ENCODE measurements at regions not wholly inside any gene's neighbourhood (a gene's known extent, or its start where the extent isn't known, plus 50 kb on each side); places are given as distances from the start of the nearest gene placed in this dataset.
"Not testable (repeated sequence)": the region's sequence is repeated elsewhere in the genome, so short reads cannot be mapped to it uniquely, and the experiment has no call there.

DNA sequence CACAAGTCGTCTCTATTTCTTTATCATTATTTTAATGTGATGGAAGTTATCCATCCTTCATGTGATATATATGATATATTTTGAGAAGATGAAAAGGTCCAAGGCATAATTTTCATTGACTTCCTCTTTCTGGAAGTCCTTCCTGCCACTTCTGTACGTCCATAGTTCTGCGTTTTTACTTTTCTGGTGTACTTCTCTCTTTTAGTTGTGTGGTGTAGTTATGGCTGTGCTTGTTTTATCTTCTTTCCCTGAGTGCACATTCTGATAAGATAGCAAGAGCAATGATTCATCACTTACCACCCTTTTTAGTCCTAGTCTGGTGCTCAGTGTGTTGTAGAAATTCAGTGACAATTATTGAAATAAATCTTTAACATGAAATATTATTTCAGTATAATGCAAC, 231.3 kb upstream of the FERD3L start:
- no peak for DNase-seq (ENCODE audit: low spot score)

- DNase-seq (ENCODE audit: low spot score) = no peak
Observed at GRCh38 chr7:19375976-19376375, 230.8 kb upstream of the FERD3L start.

DNA sequence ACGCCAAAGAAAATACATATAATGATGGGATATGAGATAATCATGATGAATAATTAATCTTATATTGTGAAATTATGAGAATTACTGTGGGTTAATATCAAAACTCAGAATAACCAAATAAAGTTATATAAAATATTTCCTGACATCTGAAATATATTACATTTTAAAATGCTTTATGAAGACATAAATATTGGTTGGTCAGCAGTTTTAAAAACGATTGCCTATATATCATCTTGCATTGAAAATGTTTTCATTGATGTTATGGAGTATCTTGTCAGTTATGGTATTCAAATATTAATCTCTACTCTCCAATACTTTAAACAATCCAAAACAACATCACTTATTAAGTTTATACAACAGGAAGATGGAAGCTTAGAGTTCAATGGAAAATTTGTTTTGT, 228.1 kb upstream of the FERD3L start:
- DNase-seq (ENCODE audit: low spot score) = no peak

GRCh38 chr7:19369806-19370205, 224.6 kb upstream of the FERD3L start:
- DNase-seq (ENCODE audit: low spot score) = no peak

DNA sequence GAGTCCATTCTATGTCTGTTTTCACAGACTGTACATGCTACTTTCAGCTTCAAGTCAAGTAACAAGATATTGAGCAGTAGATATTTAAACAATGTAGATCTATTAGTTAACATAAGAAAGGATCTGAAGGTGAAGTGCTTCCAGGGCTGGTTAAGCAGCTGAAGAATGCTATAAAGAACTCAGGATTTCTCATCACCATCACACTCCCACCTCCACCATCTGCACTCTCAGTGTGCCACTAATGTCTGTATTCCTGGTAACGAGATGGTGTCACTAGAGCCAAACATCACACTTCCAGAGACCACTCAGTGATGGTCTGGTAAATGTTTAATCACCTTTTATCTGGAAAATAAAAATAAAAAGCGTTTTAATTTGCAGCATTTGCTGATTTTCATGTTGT, 224.0 kb upstream of the FERD3L start:
- DNase-seq (ENCODE audit: low spot score) = no peak

GRCh38 chr7:19368491-19368925, 223.3 kb upstream of the FERD3L start:
- no peak for DNase-seq (ENCODE audit: low spot score)

DNA sequence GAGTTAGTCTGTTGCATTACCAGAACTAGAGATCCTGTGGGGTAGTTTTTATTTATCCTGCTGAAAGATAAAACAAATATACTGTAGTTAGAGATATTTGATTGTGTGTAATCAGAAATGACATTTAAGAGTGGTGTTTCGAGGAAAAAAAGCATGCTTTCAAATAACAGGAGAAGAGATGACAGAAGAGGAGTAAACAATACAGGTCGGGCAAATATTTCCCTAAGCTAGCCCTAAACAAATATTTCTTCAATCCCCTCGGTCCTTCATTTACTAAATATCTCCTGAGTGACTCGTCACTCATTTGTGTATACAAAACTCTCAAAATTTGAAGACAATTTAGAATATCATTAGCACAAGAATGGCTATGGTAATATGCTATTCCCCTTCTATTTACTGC, 219.7 kb upstream of the FERD3L start:
- no peak for DNase-seq (ENCODE audit: low spot score)

GRCh38 chr7:19362099-19362498, 216.9 kb upstream of the FERD3L start:
- DNase-seq (ENCODE audit: low spot score) = no peak

- no peak for DNase-seq (ENCODE audit: low spot score)
Observed at GRCh38 chr7:19353180-19353579, 208.0 kb upstream of the FERD3L start.

DNA sequence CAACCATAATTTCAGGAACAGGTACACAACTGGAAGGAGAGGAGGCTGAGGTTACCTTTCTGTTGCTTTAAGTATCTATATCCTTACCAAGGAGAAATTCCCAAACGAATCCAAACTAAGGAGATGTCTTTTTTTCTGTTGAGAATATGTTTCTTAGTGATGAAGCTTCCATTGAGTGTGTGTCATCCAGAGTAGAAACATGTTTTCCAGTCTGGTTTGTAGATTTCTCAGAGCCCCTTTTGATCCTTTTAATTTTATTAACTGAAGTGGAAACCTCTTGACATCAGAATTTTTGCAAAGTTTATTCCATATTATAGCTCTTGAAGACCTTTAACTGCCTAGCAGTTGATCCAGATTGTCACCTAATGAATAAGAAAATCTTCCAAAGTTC, 207.1 kb upstream of the FERD3L start:
- no peak for DNase-seq (ENCODE audit: low spot score)

GRCh38 chr7:19351341-19352304, 206.4 kb upstream of the FERD3L start:
- no peak for DNase-seq (ENCODE audit: low spot score)

DNA sequence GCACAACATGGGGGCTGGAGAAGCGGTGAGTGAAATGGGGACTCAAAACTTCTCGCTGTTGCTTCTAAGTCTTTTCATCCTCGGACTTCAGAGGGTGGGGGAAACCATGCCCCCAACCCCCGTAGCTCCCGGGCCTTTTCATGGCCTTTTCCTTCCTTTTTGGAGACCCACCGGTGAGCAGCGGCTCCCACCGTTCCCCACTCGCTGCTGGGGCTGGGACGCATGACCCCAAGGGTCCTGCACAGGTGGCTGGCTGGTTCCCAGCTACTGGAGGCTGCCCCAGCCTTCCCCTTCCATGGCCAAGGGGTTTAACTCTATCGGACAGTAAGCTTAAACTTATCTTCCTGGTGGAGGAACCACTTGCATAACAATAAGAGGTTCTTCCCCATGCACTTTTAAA, 194.3 kb upstream of the FERD3L start:
- no peak for DNase-seq (ENCODE audit: low spot score)

DNA sequence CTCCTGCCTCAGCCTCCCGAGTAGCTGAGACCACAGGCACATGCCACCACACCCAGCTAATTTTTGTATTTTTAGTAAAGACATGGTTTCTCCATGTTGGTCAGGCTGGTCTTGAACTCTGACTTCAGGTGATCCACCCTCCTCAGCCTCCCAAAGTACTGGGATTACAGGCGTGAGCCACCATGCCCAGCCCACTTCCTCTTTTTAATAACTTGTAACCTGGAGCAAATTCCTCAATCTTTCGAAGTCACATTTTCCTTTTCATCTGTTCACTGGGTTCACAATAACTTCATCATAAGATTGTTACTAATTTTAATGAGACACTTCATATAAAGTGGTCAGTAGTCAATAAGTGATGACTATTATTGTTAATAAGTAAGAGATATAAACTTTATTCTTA, 193.3 kb upstream of the FERD3L start:
- not testable (repeated sequence) for DNase-seq (ENCODE audit: low spot score)

- no peak for DNase-seq (ENCODE audit: low spot score)
Observed at GRCh38 chr7:19336836-19337383, 191.7 kb upstream of the FERD3L start.

DNA sequence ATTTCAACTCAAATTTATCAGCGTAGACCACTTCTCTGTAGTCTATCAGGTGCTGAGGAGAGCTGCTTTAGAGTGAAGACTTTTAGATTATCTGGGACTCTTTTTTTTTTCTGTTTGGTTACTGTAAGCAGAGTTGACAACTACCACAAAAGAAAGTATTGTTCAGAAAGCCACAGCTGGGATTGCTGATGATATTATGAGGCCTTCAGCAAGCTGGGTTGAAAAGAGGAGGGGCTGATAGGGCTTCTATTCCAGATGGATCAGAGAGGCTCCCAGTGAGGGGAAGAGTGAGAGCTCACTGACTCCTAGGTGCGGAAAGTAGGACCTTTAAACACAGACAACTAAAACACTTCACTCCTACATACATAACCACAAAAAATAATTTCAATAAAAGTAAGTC, 188.5 kb upstream of the FERD3L start:
- DNase-seq (ENCODE audit: low spot score) = no peak

DNA sequence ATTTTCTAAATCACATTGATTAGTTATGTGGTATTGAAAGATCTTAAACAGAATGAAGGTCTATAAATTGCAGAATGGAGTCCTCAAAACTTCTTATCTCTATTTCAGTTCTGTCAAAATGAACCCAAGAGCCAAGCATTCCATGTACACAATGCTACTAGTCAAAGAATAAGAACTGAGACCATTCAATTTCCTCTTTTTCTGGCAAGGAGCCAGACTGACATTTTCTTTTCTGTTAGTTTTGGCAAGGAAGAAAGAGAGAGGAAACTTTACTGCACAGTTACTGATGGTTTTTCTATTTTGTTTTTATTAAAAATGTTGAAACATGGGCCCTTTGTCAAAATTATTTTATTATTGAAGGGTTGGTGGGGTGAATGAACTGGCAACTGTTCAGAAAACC, 181.8 kb upstream of the FERD3L start:
- no peak for DNase-seq (ENCODE audit: low spot score)

- DNase-seq (ENCODE audit: low spot score) = no peak
Observed at GRCh38 chr7:19322002-19322401, 176.8 kb upstream of the FERD3L start.

DNA sequence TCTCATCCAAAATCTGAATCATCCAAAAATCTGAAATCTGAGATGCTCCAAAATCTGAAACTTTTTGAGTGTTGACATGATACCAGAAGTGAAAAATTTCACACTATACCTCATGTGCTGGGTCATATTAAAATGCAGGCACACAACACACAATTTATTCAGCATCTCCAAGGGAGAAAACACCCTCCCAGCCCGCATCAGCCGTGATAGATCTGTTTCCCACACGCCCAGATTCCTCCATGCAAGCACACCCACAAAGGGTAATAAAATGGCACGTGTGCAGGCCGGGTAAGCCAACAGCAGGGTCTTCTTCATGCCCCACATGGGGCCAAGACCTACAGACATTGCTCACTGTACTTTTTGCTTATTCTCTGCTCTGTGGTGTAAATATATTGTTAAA, 173.1 kb upstream of the FERD3L start:
- no peak for DNase-seq (ENCODE audit: low spot score)

GRCh38 chr7:19317461-19317860, 172.2 kb upstream of the FERD3L start:
- no peak for DNase-seq (ENCODE audit: low spot score)

DNA sequence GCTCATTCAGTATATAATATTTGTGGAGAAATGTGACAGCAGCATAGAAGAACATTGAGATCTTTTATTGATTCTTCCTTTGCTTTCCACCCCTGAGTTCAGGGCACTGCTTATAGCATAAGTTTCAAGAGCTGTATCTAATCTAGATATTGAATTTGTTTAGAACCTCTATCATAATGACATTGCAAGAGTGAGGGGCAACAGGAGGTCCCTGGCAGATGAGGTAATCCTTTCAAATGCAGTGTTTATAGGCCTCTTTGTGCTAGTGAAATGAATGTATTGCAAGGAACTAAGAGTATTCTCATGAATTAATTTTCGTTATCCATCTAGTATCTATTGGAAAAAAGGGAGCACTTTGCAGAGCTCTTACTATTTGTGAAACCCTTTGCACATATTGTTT, 167.2 kb upstream of the FERD3L start:
- DNase-seq (ENCODE audit: low spot score) = no peak

DNA sequence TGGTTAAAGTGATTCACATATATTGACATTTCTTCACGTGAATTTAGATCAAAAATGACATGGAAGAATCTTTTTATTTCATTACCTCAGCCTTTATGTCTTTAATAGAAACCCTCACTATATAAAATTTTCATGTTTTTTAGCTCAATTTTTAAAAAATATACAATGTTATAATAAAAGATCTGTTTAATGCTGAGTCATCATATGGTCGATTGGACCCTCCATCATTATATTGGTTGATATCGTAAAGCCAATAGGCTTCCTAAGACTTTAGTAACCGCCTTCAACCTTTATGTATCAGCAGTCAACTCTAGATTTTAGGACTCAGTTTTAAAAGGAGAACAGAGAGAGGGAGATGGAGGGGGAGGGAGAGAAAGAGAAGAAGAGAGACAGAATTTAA, 162.3 kb upstream of the FERD3L start:
- DNase-seq (ENCODE audit: low spot score) = no peak

GRCh38 chr7:19305698-19306097, 160.5 kb upstream of the FERD3L start:
- DNase-seq (ENCODE audit: low spot score) = no peak

DNA sequence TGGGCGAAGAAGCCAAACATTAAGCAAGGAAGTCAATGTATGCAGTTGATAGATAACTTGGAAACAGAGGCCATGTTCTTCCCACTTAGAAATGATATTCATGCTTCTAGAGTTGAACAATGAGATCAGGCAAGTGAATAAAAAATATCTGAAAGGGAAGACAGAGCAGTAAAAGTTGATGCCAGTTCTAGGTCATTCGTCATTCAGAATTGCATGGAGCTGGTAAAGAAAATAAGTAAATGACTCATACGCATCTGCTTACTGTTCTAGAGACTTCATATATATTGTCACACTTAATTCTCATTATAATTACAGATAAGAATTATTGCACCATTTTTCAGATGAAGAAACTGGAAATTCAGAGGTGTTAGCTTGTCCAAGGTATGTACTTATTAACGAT, 158.9 kb upstream of the FERD3L start:
- DNase-seq (ENCODE audit: low spot score) = no peak

GRCh38 chr7:19302731-19303130, 157.5 kb upstream of the FERD3L start:
- DNase-seq (ENCODE audit: low spot score) = no peak
